CD14-positive monocyte (primary cell): ENCODE measurements at regions not wholly inside any gene's neighbourhood (a gene's known extent, or its start where the extent isn't known, plus 50 kb on each side); places are given as distances from the start of the nearest gene placed in this dataset.

Source experiments
- DNase-seq, 3 donors: peaks; one replicate each; pipeline ENCODE4 v3.0.0-alpha.2; 2011 to 2022
- H2AFZ ChIP-seq: 2 replicates; pipeline ENCODE4 v1.6.0; 2012; ENCODE audit warnings: mild to moderate bottlenecking, low read depth, low read length, inconsistent platforms; ENCODE audit not compliant: insufficient read depth, poor library complexity, severe bottlenecking
- H3K27ac ChIP-seq, 2 donors: 1 replicate in 1 of 2; 2 replicates in 1 of 2; pipeline ENCODE4 v1.5.1; 2012 to 2013; ENCODE audit warnings: low read length in 2 of 2, control low read depth in 1 of 2, inconsistent platforms in 1 of 2, low read depth in 1 of 2, mild to moderate bottlenecking in 1 of 2
- H3K27me3 ChIP-seq, 2 donors: one replicate each; pipeline versions ENCODE4 v1.6.0 to v1.6.1; 2011 to 2013; ENCODE audit warnings: low read length in 2 of 2; ENCODE audit not compliant: control insufficient read depth in 2 of 2, insufficient read depth in 2 of 2
- H3K36me3 ChIP-seq, 2 donors: replicated peaks in 1 of 2; 1 replicate in 1 of 2; 2 replicates in 1 of 2; pipeline versions ENCODE4 v1.5.1 to v1.6.1; 2012 to 2013; ENCODE audit warnings: low read length in 2 of 2, control low read depth in 1 of 2, inconsistent platforms in 1 of 2, mild to moderate bottlenecking in 1 of 2; ENCODE audit not compliant: insufficient read depth in 2 of 2, control insufficient read depth in 1 of 2
- H3K4me1 ChIP-seq, 2 donors: 1 replicate in 1 of 2; 2 replicates in 1 of 2; pipeline versions ENCODE4 v1.5.1 to v1.6.1; 2012 to 2013; ENCODE audit warnings: low read length in 2 of 2, control low read depth in 1 of 2, inconsistent platforms in 1 of 2, mild to moderate bottlenecking in 1 of 2, moderate library complexity in 1 of 2; ENCODE audit not compliant: insufficient read depth in 2 of 2, control insufficient read depth in 1 of 2
- H3K4me2 ChIP-seq: replicated peaks from 2 replicates; pipeline ENCODE3; 2012; ENCODE audit warnings: low read length, moderate library complexity, mild to moderate bottlenecking; ENCODE audit not compliant: poor library complexity, severe bottlenecking; ENCODE audit errors: extremely low read depth
- H3K4me3 ChIP-seq, 3 experiments: fragments of 200-600 bp in 1 of 3; sonication (generic) in 1 of 3; replicated peaks in 1 of 3; 1 replicate in 2 of 3; 2 replicates in 1 of 3; pipeline ENCODE4 v1.5.1; 2011 to 2013; ENCODE audit warnings: low read length in 3 of 3, mild to moderate bottlenecking in 3 of 3, control low read depth in 2 of 3, low read depth in 2 of 3, inconsistent platforms in 1 of 3, moderate library complexity in 1 of 3
- H3K79me2 ChIP-seq: 2 replicates; pipeline ENCODE4 v1.6.0; 2012; ENCODE audit warnings: mild to moderate bottlenecking, control low read depth, inconsistent platforms, low read length, moderate library complexity; ENCODE audit not compliant: insufficient read depth
- H3K9ac ChIP-seq: 2 replicates; pipeline ENCODE4 v1.6.0; 2017; ENCODE audit warnings: low read length, mild to moderate bottlenecking; ENCODE audit not compliant: insufficient read depth, poor library complexity, severe bottlenecking
- H3K9me3 ChIP-seq, 2 donors: replicated peaks in 1 of 2; 1 replicate in 1 of 2; 2 replicates in 1 of 2; pipeline versions ENCODE4 v1.5.1 to v1.6.1; 2012 to 2013; ENCODE audit warnings: low read length in 2 of 2, control low read depth in 1 of 2; ENCODE audit not compliant: control insufficient read depth in 1 of 2, insufficient read depth in 1 of 2
- H4K20me1 ChIP-seq: 2 replicates; pipeline ENCODE4 v1.6.0; 2012; ENCODE audit warnings: mild to moderate bottlenecking, low read length, control low read depth, moderate library complexity; ENCODE audit not compliant: insufficient read depth
- H3K27ac Mint-ChIP-seq, 7 donors: one replicate each; pipeline ENCODE4 v1.8.0; 2020; ENCODE audit warnings: mild to moderate bottlenecking in 7 of 7, mixed read lengths in 7 of 7, moderate library complexity in 6 of 7, inconsistent platforms in 2 of 7
- H3K27me3 Mint-ChIP-seq, 3 donors: one replicate each; pipeline ENCODE4 v1.8.0; 2021 to 2022; ENCODE audit warnings: low read depth in 3 of 3, mild to moderate bottlenecking in 3 of 3, mixed read lengths in 3 of 3, moderate library complexity in 3 of 3, inconsistent platforms in 1 of 3
- H3K36me3 Mint-ChIP-seq, 2 donors: one replicate each; pipeline ENCODE4 v1.8.0; 2020; ENCODE audit warnings: mixed read lengths in 2 of 2, inconsistent platforms in 1 of 2, mild to moderate bottlenecking in 1 of 2
- H3K4me1 Mint-ChIP-seq: one replicate; pipeline ENCODE4 v1.8.0; 2020; ENCODE audit warnings: mild to moderate bottlenecking, mixed read lengths
- H3K4me3 Mint-ChIP-seq, 2 donors: one replicate each; pipeline ENCODE4 v1.8.0; 2020; ENCODE audit warnings: mild to moderate bottlenecking in 2 of 2, mixed read lengths in 2 of 2, moderate library complexity in 1 of 2
- H3K9me3 Mint-ChIP-seq, 7 donors: one replicate each; pipeline ENCODE4 v1.8.0; 2020 to 2022; ENCODE audit warnings: mixed read lengths in 7 of 7, mild to moderate bottlenecking in 6 of 7, moderate library complexity in 6 of 7, inconsistent platforms in 2 of 7
- WGBS: methylation state at CpG from one replicate; pipeline ENCODE4 v1.1.5; 2013; ENCODE audit warnings: missing lambda C conversion rate; ENCODE audit not compliant: insufficient coverage; 5-methylcytosine and 5-hydroxymethylcytosine counted together
- intact Hi-C, 2 donors: fragments of 100-400 bp; cut with micrococcal nuclease; formaldehyde crosslinking; loops; one replicate each; pipeline versions ENCODE4 v1.15.0 to v1.15.1; 2023
- TF ChIP-seq, protein P1 (sequence below): fragments of 200-600 bp; IDR thresholded peaks from one replicate; pipeline ENCODE4 v1.8.0; 2022; ENCODE audit warnings: antibody characterized with exemption, mild to moderate bottlenecking

- TF ChIP-seq, protein P1, sequence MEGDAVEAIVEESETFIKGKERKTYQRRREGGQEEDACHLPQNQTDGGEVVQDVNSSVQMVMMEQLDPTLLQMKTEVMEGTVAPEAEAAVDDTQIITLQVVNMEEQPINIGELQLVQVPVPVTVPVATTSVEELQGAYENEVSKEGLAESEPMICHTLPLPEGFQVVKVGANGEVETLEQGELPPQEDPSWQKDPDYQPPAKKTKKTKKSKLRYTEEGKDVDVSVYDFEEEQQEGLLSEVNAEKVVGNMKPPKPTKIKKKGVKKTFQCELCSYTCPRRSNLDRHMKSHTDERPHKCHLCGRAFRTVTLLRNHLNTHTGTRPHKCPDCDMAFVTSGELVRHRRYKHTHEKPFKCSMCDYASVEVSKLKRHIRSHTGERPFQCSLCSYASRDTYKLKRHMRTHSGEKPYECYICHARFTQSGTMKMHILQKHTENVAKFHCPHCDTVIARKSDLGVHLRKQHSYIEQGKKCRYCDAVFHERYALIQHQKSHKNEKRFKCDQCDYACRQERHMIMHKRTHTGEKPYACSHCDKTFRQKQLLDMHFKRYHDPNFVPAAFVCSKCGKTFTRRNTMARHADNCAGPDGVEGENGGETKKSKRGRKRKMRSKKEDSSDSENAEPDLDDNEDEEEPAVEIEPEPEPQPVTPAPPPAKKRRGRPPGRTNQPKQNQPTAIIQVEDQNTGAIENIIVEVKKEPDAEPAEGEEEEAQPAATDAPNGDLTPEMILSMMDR = no peak
- Histone ChIP-seq H3K9me3 (peaks cover 0 to 6% of the 10 kb centered on the region in 2 donors), H2AFZ (no peak overlapping the region), H3K4me3 (no peak overlapping the region), H3K79me2 (no peaks in the 10 kb centered on the region), H3K4me2 (no peak overlapping the region), H3K27ac (no peak overlapping the region), H3K27me3 (no peaks in the 10 kb centered on the region), H4K20me1 (no peaks in the 10 kb centered on the region), H3K36me3 (no peaks in the 10 kb centered on the region), H3K9ac (no peak overlapping the region), H3K4me1 (no peaks in the 10 kb centered on the region)
- H3K27ac Mint-ChIP-seq = no peak overlapping the region
- DNase-seq = no peak
- H3K4me1 Mint-ChIP-seq = peaks cover 3% of the 10 kb centered on the region
- intact Hi-C loops = no loop called here
- no peaks in the 10 kb centered on the region for H3K36me3 Mint-ChIP-seq
- WGBS = no CpG with 5 or more reads among the region's 2 CpGs
- H3K27me3 Mint-ChIP-seq = no peaks in the 10 kb centered on the region
- peaks cover 0 to 17% (median 10%) of the 10 kb centered on the region in 7 donors for H3K9me3 Mint-ChIP-seq
- no peak overlapping the region for H3K4me3 Mint-ChIP-seq
Observed at GRCh38 chr1:238581332-238581731, 690.6 kb upstream of the ZP4 start.

- no peak overlapping the region for H3K27ac ChIP-seq
Observed at GRCh38 chr1:238568735-238569134, 678.0 kb upstream of the ZP4 start.

More at GRCh38 chr1:238568735-238569134, 678.0 kb upstream of the ZP4 start:
- Histone ChIP-seq H3K4me2 (peak overlapping the region; percentile 5), H3K27me3 (no peaks in the 10 kb centered on the region), H3K79me2 (no peaks in the 10 kb centered on the region), H3K9ac (no peak overlapping the region), H4K20me1 (no peaks in the 10 kb centered on the region), H3K9me3 (peaks cover 10 to 13% of the 10 kb centered on the region in 2 donors), H3K36me3 (no peaks in the 10 kb centered on the region), H3K4me1 (peaks cover 3 to 12% of the 10 kb centered on the region in 2 donors), H2AFZ (no peak overlapping the region), H3K4me3 (no peak overlapping the region)
- H3K27ac Mint-ChIP-seq = no peak overlapping the region
- H3K27me3 Mint-ChIP-seq = no peaks in the 10 kb centered on the region
- H3K4me3 Mint-ChIP-seq = no peak overlapping the region
- intact Hi-C loops = no loop called here
- H3K36me3 Mint-ChIP-seq = no peaks in the 10 kb centered on the region
- TF ChIP-seq, protein P1 = no peak
- 0% methylated on average over 1 of the region's 2 CpGs for WGBS
- H3K4me1 Mint-ChIP-seq = peaks cover 15% of the 10 kb centered on the region
- H3K9me3 Mint-ChIP-seq = peaks cover 3 to 17% (median 14%) of the 10 kb centered on the region in 7 donors
- peak in 1 of 3 donors; percentile 0 for DNase-seq
